Type B pancreatic cell (in vitro differentiated cells): ENCODE measurements at regions not wholly inside any gene's neighbourhood (a gene's known extent, or its start where the extent isn't known, plus 50 kb on each side); places are given as distances from the start of the nearest gene placed in this dataset.

Source experiments
- DNase-seq: peaks from one replicate; pipeline ENCODE4 v3.0.0; 2021; ENCODE audit warnings: mixed read lengths; ENCODE audit not compliant: unreplicated experiment; ENCODE audit errors: extremely low spot score
- H3K27ac Mint-ChIP-seq: 2 replicates; pipeline ENCODE4 v1.8.0; 2021; ENCODE audit warnings: mild to moderate bottlenecking, mixed read lengths
- H3K27me3 Mint-ChIP-seq: 2 replicates; pipeline ENCODE4 v1.8.0; 2021; ENCODE audit warnings: mixed read lengths
- H3K36me3 Mint-ChIP-seq: 2 replicates; pipeline ENCODE4 v1.8.0; 2021; ENCODE audit warnings: mixed read lengths
- H3K4me1 Mint-ChIP-seq: one replicate; pipeline ENCODE4 v1.8.0; 2021; ENCODE audit warnings: mixed read lengths; ENCODE audit not compliant: unreplicated experiment
- H3K4me3 Mint-ChIP-seq: 2 replicates; pipeline ENCODE4 v1.8.0; 2021; ENCODE audit warnings: mild to moderate bottlenecking, mixed read lengths
- H3K9me3 Mint-ChIP-seq: 2 replicates; pipeline ENCODE4 v1.8.0; 2021; ENCODE audit warnings: mixed read lengths
- TF ChIP-seq, protein P1 (sequence below): fragments of 200-600 bp; sonication (generic); conservative IDR thresholded peaks from 2 replicates; pipeline ENCODE4 v1.5.0; 2021; ENCODE audit warnings: antibody characterized with exemption, mild to moderate bottlenecking

DNA sequence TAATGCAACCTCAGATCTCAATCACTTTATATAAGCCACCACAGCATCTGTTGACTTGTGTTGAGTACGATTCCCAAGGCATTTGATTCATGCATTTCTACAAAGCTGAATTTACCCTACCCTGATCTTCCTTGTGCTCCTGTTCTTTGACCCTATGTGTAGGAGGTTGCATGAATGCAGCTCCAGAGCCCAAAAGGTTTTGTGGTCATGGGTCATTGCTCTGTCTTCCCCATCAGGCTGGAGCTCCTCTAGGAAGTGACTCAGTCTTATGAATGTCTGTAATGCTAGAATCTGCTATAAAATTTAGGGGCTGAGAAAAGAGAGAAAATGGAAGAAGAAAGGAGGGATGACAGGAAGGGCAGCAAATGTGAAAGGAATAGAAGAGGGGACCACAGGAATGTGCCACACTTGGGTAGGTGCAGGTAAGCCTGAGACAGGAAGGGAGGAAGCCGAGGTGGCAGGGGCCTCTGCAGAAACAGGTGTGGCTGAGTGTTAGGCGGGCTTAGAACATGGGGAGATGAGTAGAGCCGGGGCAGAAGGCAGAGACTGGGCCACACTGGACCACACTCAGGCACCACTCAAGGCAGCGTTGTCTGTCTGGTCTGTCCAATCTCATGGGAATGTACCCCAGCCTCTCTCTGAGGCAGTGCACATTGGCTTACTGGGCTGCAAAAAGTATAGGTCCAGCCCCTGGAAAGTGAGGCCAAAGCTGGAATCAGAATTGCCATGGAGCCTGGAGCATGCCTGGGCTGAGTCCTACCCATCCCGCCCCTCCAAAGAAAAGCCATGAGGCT, 334.1 kb downstream of the BCL11B start:
- H3K27ac Mint-ChIP-seq: no peak overlapping the region
- H3K9me3 Mint-ChIP-seq: no peaks in the 10 kb centered on the region
- peaks cover 7% of the 10 kb centered on the region for H3K27me3 Mint-ChIP-seq
- DNase-seq: no peak
- H3K4me1 Mint-ChIP-seq: no peaks in the 10 kb centered on the region
- no peak overlapping the region for H3K4me3 Mint-ChIP-seq
- no peaks in the 10 kb centered on the region for H3K36me3 Mint-ChIP-seq
- TF ChIP-seq, protein P1, sequence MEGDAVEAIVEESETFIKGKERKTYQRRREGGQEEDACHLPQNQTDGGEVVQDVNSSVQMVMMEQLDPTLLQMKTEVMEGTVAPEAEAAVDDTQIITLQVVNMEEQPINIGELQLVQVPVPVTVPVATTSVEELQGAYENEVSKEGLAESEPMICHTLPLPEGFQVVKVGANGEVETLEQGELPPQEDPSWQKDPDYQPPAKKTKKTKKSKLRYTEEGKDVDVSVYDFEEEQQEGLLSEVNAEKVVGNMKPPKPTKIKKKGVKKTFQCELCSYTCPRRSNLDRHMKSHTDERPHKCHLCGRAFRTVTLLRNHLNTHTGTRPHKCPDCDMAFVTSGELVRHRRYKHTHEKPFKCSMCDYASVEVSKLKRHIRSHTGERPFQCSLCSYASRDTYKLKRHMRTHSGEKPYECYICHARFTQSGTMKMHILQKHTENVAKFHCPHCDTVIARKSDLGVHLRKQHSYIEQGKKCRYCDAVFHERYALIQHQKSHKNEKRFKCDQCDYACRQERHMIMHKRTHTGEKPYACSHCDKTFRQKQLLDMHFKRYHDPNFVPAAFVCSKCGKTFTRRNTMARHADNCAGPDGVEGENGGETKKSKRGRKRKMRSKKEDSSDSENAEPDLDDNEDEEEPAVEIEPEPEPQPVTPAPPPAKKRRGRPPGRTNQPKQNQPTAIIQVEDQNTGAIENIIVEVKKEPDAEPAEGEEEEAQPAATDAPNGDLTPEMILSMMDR: no peak

DNA sequence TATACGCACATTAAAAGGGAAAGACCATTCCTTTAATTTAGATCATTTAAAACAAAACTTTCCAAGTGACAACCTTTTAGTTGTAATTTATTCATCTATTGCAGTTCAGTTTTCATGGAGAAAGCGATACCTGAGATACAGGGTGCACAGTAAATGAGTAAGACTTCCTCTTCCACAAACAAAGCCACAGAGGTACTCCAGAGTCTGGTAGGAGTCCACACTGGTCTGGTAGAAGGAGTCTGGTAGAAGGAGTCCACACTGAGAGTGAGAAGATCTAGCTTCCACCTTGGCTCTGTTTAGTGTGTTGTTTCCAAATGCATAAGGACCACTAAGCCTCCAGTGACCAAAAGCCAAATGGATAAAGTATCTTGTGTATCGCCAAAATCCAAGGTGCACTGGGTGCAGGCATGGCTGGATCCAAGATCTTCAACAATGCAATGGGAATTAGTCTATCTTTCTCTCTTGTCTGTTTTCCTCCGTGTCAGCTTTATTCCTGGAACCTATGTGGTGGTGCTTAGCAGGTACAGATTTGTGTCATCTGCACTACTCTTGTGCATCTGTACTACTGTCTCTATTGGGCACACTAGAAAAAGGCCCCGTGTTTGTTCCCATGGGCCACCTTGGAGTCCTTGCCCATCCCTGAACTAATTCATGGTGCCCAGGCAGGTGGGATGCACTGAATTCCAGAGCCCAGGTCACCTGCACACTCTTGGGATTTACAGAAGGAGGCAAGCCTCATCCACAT, 331.1 kb downstream of the BCL11B start:
- H3K36me3 Mint-ChIP-seq: no peaks in the 10 kb centered on the region
- TF ChIP-seq, protein P1: no peak
- H3K27ac Mint-ChIP-seq: no peak overlapping the region
- peaks cover 3% of the 10 kb centered on the region for H3K27me3 Mint-ChIP-seq
- DNase-seq: no peak
- peaks cover 7% of the 10 kb centered on the region for H3K4me1 Mint-ChIP-seq
- no peak overlapping the region for H3K4me3 Mint-ChIP-seq
- no peaks in the 10 kb centered on the region for H3K9me3 Mint-ChIP-seq

DNA sequence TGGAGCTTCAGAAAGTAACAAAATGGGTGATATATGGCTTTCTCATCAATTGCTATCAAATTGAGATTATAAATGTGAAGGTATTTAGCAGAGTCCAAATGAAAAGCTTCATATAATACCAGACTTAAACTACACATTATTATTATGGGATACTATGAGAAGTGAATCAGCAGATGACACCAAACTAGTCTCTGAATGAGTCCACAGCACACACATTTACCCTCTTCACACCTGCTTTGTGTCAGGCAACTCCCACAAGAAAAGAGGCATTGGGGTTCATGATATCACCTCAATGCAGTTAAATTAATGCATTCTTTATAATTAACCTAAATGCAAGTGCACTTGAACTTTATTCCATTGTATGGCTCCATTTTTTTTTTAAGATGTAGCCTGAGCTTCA, 330.5 kb downstream of the BCL11B start:
- H3K9me3 Mint-ChIP-seq: no peaks in the 10 kb centered on the region
- no peak overlapping the region for H3K4me3 Mint-ChIP-seq
- no peak for DNase-seq
- H3K27me3 Mint-ChIP-seq: peaks cover 3% of the 10 kb centered on the region
- TF ChIP-seq, protein P1: no peak
- H3K27ac Mint-ChIP-seq: no peak overlapping the region
- peaks cover 13% of the 10 kb centered on the region for H3K4me1 Mint-ChIP-seq
- H3K36me3 Mint-ChIP-seq: no peaks in the 10 kb centered on the region

DNA sequence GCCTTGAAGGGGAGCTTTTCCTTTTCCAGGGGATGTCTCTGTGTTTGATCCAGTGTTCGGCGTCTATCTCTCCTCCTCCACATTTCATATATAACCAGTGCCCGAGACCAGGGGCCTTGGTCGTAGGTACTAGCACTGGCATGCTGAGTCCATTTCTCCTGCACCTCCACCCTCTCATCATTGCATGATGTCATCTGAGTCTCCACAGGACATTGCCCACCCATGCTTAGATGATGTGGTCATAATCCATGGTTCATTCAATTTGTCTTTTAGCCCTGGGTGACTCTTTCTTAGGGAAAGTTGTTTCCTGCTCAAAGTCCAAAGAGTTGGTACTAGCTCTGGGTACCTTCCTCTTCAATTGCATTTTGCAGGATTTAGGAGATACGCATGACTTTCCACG, 328.1 kb downstream of the BCL11B start:
- Mint-ChIP-seq H3K4me1 (peaks cover 23% of the 10 kb centered on the region), H3K4me3 (no peak overlapping the region), H3K9me3 (no peaks in the 10 kb centered on the region), H3K36me3 (no peaks in the 10 kb centered on the region), H3K27me3 (peaks cover 3% of the 10 kb centered on the region), H3K27ac (no peak overlapping the region)
- TF ChIP-seq, protein P1: no peak
- DNase-seq: no peak

DNA sequence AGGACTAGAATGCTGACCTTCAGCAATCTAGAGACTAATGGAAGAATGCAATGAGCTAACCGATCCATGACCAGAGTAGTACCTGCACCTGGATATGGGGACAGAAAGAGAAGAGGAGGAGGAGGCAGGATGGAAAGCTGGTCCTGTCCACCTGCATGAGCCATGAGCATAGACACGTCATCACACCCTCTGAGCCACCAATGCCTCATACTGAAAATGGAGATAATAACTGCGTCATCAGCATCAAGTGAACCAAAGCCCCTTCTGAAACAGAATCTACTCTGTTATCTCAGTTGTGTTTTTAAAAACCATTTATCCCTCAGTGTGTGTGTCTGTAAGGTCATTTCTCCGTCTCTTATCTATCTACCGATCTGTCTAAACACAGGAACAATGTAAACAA, 327.0 kb downstream of the BCL11B start:
- H3K27ac Mint-ChIP-seq: no peak overlapping the region
- H3K36me3 Mint-ChIP-seq: no peaks in the 10 kb centered on the region
- H3K9me3 Mint-ChIP-seq: no peaks in the 10 kb centered on the region
- TF ChIP-seq, protein P1: no peak
- peaks cover 6% of the 10 kb centered on the region for H3K27me3 Mint-ChIP-seq
- H3K4me1 Mint-ChIP-seq: peaks cover 30% of the 10 kb centered on the region
- no peak overlapping the region for H3K4me3 Mint-ChIP-seq
- DNase-seq: no peak
